Motor neuron (in vitro differentiated cells): ENCODE measurements at regions not wholly inside any gene's neighbourhood (a gene's known extent, or its start where the extent isn't known, plus 50 kb on each side); places are given as distances from the start of the nearest gene placed in this dataset.
"Not testable (repeated sequence)": the region's sequence is repeated elsewhere in the genome, so short reads cannot be mapped to it uniquely, and the experiment has no call there.

Experiments
- ATAC-seq, 8 experiments: fragments of 200-7000 bp; cut with Tn5 transposase; replicated peaks in 6 of 8; 2 replicates each; pipeline ENCODE4 v1.8.0; 2021; ENCODE audit warnings: mild to moderate bottlenecking in 8 of 8, moderate library complexity in 8 of 8
- H3K27ac ChIP-seq, 2 donors: fragments of 250-450 bp; sonication (Bioruptor Pico); 2 replicates each; pipeline ENCODE4 v1.9.0; 2021; ENCODE audit warnings: antibody characterized with exemption in 2 of 2, mild to moderate bottlenecking in 2 of 2, moderate library complexity in 1 of 2
- H3K4me1 ChIP-seq, 2 donors: fragments of 250-450 bp; sonication (Bioruptor Pico); replicated peaks in 1 of 2; 2 replicates each; pipeline ENCODE4 v1.6.1; 2021; ENCODE audit warnings: antibody characterized with exemption in 2 of 2, mild to moderate bottlenecking in 2 of 2, moderate library complexity in 1 of 2
- H3K4me3 ChIP-seq, 5 donors: fragments of 250-450 bp; sonication (Bioruptor Pico); 2 replicates each; pipeline ENCODE4 v1.9.0; 2021; ENCODE audit warnings: antibody characterized with exemption in 5 of 5, mild to moderate bottlenecking in 5 of 5, moderate library complexity in 4 of 5
- WGBS, 10 experiments: fragments of 450-650 bp; shearing (Covaris generic); methylation state at CpG; one replicate each; pipeline ENCODE4 v1.0.0; 2022; 5-methylcytosine and 5-hydroxymethylcytosine counted together
- in situ Hi-C, 9 experiments: fragments of 400-800 bp; cut with MboI; loops; one replicate each; pipeline ENCODE4 v1.15.0; 2021; ENCODE audit warnings: low sequenced_read_pairs in 9 of 9, low pct_unique_long_range_greater_than_20kb in 2 of 9; ENCODE audit not compliant: unreplicated experiment in 9 of 9

DNA sequence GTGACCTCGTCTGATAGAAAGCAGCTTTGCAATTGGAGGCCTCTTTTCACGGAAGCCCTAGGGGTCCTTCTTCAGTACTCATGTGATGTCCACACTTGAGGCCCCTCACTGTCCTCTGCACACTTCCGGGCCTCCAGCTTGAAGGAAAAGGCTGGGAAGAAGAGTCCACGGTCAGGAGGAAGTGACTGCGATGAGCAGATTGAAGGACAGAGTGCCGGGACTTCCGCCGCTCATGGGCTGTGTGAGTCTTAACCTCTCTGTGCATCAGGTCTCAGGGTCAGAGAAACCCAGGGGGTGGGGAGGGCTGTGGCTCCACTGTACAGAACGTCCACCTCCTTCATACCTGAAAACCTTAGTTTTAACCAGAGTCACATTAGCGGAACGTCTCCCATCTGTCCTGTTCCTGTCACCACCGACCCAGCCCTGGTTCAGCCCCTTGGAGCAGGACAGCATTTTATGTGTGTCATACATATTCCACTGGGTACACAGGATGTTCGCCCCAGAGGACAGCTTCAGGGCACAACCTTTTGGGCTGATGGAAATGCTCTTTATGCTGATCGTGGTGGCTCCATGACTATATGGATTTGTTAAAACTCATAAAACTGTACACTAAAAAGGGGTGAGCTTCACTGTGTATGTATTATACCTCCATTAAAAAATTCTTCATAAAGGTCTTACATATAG lies 51.0 kb upstream of the SORCS2 start:
- ATAC-seq: peak in 4 of 8 experiments; percentile 21 to 70 (median 58)
- Histone ChIP-seq H3K4me3 (no peak overlapping the region), H3K27ac (no peak overlapping the region), H3K4me1 (peaks cover 17 to 20% of the 10 kb centered on the region in 2 donors)
- 0 to 94% (median 72%) methylated on average over 2 to 8 of the region's 14 CpGs; no CpG with 5 or more reads in 1 of the 10 experiments for WGBS, 10 experiments
- in situ Hi-C loops: no loop called here

DNA sequence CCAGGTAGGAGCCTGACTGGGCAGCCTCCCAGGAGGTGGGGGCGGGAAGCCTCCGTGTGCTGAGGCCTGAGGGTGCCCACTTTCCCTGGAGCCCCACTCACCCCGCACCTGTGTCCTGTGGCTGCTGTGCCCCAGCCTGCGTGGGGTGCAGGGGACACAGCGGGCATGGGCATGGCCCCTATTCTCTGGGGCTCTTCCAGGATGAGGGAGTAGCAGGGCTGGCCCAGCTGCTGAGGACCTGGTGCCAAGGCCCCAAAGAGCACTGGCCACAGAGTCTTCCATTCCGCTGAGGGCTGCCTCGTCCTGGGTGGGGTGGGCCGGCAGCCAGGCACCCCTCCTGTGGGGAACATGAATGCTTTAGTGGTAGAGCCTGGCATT lies 51.7 kb upstream of the SORCS2 start:
- WGBS, 10 experiments: 40% methylated on average over 1 of the region's 8 CpGs; no CpG with 5 or more reads in 9 of the 10 experiments
- no peak overlapping the region for H3K27ac ChIP-seq
- in situ Hi-C loops: no loop called here
- H3K4me1 ChIP-seq: peaks cover 15 to 24% of the 10 kb centered on the region in 2 donors
- ATAC-seq: no peak
- H3K4me3 ChIP-seq: no peak overlapping the region

DNA sequence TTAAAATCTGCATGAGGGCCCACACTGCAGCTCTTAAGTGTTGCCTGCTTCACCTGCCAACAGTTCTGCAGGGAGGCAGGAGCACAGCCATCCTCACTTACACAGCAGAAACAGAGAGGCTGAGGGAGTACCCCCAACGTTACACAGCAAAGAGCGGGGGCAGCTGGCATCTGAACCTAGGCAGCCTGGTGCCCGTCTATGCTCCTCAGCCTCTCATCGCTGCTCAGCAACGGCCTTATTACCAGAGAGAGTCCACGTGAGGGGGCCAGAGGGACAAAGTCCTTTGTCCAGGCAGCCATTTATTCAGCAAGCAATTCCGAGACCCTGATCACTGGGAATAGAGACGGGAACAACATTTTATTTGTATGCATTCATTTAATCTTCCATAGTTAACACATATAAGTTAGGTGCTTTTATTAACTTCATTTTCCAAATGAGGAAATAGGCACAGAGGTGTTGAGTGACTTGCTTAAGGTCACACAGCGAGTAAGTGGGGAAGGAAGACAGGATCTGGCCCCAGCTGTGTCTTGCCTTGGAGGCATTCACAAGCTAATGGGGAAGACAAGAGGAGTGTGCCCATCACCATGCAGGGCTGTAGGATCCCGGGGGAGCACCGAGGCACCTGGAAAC lies 52.2 kb upstream of the SORCS2 start:
- in situ Hi-C loops: no loop called here

DNA sequence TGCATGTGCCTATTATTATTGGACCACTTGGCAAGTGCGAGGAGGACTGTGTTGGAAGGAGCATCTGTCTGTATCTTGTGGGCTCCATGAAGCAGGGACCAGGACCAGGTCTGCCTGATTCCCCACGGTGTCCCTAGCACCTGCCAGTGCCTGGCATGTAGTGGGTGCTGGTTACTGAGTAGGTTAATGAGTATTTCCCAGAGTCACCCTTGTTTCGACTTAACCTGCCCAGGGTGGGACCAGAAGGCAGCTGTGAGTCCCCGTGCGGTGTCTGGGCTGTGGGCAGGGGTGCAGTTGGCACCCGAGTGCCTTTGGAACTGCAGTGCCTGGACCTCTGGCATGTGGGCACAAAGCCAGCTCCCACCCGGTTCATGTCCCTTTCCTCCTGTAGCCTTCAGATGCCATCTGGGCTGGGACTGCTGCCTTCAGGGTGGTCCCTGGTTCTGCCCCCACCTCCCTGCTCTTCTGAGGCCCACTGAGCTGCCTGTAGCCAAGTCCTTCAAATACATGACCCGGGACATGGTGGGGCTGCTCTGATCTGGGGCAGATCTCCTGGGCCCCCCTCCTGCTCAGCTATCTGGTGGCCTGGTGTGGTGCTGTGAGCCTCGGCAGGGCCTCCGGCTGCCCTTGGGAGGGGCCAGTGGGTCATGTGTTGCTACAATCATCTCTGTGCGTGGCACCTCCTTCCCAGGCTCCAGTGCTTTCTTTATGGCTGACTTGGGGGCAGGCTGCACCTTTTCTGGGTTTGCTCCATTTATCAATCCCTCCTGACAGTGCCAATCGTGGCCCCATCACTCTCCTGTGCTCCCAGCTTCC lies 53.0 kb upstream of the SORCS2 start:
- H3K4me1 ChIP-seq: peaks cover 15 to 24% of the 10 kb centered on the region in 2 donors
- ATAC-seq: peak in 7 of 8 experiments; percentile 6 to 94 (median 85)
- H3K4me3 ChIP-seq: no peak overlapping the region
- in situ Hi-C loops: no loop called here
- WGBS, 10 experiments: 17 to 100% (median 44%) methylated on average over 1 to 4 of the region's 12 CpGs; no CpG with 5 or more reads in 1 of the 10 experiments
- no peak overlapping the region for H3K27ac ChIP-seq

More for the DNA sequence above, 52.2 kb upstream of the SORCS2 start:
- Histone ChIP-seq H3K27ac (no peak overlapping the region), H3K4me1 (peaks cover 15 to 24% of the 10 kb centered on the region in 2 donors), H3K4me3 (no peak overlapping the region)
- WGBS, 10 experiments: 60 to 100% (median 86%) methylated on average over 1 to 4 of the region's 11 CpGs; no CpG with 5 or more reads in 4 of the 10 experiments
- peak in 3 of 8 experiments; percentile 11 to 36 (median 25) for ATAC-seq

DNA sequence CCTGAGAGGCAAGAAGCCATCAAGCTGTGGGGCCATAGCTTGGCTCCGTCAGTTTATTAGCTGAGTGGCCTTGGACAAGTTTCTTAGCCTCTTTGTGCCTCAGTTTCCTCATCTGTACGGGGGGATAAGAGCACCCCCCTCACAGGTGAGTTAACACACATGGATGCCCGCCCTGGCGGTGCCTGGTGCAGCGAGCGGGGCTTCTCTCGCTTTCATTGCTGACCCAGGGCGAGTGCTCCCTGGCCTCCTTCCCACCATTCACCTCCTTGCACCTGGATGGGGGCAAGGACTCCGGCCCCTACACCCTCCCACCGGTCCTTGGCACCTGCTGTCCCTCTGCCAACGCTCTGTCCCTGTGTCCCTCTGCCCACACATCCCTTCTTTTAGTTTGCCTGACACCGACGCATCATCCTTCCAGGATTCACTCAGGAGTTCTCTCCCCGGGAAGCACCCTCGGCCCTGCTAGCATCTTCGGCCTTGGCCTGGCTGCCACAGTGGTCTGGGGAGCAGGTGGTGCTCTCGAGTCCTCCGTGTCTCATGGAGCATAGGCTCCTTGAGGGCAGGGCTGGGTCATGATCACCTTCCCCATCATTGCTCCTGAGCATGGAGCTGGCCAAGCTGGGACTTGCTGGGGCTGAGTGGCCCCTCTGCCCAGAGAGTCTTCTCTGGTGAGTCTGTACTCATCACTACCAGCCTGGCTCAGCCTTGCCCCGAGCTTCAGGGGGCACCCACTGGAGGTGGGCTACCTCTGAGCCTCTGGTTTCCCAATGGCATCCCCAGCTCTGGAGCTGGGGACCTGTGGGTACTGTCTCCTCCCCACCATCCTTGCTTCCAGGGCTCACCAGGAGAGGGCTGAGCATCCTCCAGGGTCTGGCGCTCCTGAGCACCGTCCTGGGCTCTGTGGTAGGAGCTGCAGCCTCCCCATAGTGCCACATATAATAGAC lies 53.8 kb upstream of the SORCS2 start:
- Histone ChIP-seq H3K27ac (no peak overlapping the region), H3K4me1 (peaks cover 15 to 24% of the 10 kb centered on the region in 2 donors), H3K4me3 (no peak overlapping the region)
- ATAC-seq: no peak
- in situ Hi-C loops: no loop called here
- WGBS, 10 experiments: 61 to 100% (median 83%) methylated on average over 1 to 19 of the region's 21 CpGs; no CpG with 5 or more reads in 3 of the 10 experiments

DNA sequence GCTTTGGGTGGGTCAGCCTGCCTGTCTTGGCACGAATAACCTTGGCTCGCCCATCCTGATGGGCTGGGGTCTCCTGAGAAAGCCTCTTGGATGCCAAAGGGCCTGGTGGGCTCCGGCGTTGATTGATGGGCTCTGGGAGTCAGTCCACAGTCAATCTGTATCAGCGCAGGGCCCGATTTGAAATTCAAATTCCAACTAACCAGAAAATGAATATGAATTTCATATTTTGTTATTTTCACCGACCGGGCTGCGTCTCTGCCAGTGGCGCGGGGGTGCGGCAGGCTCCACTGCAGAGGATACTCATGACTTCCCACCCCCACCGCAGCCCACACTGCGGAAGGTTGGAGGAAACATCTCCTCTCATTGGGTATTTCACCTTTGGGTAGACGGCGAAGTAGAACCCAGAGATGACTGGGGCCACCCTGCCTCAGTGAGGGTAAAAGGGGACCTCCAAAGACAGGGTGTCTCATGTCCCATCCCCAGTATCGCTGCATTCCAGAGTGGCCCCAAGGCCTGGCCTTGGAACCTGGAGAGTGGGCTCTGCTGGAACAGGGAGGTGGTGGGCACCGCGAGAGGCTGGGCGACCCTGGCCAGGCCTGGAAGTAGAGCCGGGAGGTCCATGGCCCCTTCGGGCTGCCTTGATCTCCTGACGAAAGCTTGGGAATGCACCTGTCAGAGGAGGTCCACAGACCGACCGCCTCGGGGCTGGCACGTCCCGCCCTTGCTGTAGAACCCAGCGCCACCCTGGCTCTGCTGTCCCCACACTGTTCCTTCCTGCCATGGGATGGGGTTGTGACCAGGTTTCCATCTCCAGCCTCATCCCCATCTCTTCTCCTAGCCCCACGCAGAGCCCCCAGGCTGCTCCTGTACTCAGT lies 54.8 kb upstream of the SORCS2 start:
- in situ Hi-C loops: no loop called here
- Histone ChIP-seq H3K27ac (no peak overlapping the region), H3K4me1 (peaks cover 15 to 24% of the 10 kb centered on the region in 2 donors), H3K4me3 (no peak overlapping the region)
- ATAC-seq: peak in 1 of 8 experiments; percentile 6
- 79 to 100% (median 92%) methylated on average over 1 to 9 of the region's 30 CpGs; no CpG with 5 or more reads in 3 of the 10 experiments for WGBS, 10 experiments

DNA sequence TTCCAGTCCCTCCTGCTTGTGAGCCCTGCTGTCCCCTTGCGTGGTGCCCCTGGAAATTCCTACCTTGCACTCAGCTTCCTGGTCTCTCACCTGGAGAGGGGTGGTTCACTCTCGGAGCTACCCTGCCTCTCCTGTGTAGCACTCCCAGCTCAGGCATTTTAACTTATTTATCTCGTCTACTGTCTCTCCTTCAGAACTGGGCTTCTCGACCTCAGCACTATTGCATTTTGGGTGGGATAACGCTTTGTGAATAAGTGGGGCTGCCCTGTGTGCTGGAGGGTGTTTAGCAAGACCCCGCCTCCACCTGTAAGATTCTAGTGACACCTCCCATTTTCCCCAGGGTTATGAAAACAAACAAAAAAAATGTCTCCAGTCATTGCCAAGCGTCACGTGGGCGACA lies 56.0 kb upstream of the SORCS2 start:
- ATAC-seq: peak in 1 of 8 experiments; percentile 3
- H3K27ac ChIP-seq: no peak overlapping the region

DNA sequence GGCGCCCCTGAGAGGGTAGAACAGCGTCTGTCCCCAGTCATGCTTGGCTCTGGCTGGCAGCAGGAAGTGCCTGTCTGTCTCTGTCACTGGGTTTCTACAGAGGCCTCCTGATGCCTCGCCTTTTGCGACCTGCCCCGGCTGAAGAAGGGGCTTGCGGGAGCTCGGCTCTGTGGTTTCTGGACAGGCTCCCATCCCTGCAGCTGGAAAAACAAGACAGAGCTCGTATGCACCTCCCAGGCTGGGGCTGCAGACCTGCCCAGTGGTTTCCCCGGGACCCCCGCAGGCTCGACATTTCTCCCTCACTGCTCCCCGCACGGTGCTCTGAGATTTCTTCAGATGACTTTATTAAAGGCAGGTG lies 57.0 kb upstream of the SORCS2 start:
- in situ Hi-C loops: no loop called here
- H3K4me1 ChIP-seq: peaks cover 12 to 17% of the 10 kb centered on the region in 2 donors
- ATAC-seq: peak in 2 of 8 experiments; percentile 10 to 41
- no peak overlapping the region for H3K27ac ChIP-seq
- 7 to 67% (median 63%) methylated on average over 2 to 7 of the region's 13 CpGs; no CpG with 5 or more reads in 6 of the 10 experiments for WGBS, 10 experiments
- H3K4me3 ChIP-seq: no peak overlapping the region

More for the DNA sequence above, 56.0 kb upstream of the SORCS2 start:
- WGBS, 10 experiments: 30 to 89% (median 76%) methylated on average over 2 to 5 of the region's 9 CpGs; no CpG with 5 or more reads in 6 of the 10 experiments
- in situ Hi-C loops: no loop called here
- Histone ChIP-seq H3K4me1 (peaks cover 12 to 24% of the 10 kb centered on the region in 2 donors), H3K4me3 (no peak overlapping the region)

DNA sequence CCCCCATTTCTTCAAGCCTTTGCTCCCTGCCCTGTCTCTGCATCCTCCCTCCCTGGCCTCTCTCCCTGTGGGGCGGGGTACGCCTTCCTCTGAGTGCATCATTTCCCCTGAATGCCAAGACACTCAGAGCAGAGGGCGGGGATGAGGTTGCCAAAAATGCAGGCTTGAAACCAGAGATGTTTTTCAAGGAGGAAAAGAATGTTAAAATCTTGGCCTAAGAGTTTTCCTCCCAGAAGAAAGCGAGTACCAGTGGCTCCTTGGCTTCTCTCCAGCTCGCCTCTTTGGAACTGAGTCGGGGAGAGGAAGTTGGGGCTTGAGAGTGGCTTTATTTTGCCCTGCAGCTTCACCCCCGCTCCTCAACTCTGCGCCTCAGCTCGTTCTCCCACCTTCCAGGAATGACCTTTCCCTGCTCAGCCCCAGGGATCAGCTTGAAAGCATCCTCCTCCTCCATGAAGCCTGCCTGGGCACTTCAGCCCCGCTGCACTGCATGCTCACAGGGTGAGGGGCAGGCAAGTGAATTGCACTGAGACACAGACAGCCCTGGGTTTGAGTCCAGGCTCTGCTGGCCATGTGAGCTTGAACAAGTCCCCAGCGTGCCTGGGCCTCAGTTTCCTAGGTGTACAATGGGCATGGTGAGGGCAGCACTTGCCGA lies 57.5 kb upstream of the SORCS2 start:
- 17 to 80% (median 74%) methylated on average over 1 to 8 of the region's 12 CpGs; no CpG with 5 or more reads in 2 of the 10 experiments for WGBS, 10 experiments
- H3K4me3 ChIP-seq: no peak overlapping the region
- H3K4me1 ChIP-seq: peaks cover 8 to 12% of the 10 kb centered on the region in 2 donors
- H3K27ac ChIP-seq: no peak overlapping the region
- in situ Hi-C loops: no loop called here
- peak in 3 of 8 experiments; percentile 66 to 88 (median 76) for ATAC-seq

DNA sequence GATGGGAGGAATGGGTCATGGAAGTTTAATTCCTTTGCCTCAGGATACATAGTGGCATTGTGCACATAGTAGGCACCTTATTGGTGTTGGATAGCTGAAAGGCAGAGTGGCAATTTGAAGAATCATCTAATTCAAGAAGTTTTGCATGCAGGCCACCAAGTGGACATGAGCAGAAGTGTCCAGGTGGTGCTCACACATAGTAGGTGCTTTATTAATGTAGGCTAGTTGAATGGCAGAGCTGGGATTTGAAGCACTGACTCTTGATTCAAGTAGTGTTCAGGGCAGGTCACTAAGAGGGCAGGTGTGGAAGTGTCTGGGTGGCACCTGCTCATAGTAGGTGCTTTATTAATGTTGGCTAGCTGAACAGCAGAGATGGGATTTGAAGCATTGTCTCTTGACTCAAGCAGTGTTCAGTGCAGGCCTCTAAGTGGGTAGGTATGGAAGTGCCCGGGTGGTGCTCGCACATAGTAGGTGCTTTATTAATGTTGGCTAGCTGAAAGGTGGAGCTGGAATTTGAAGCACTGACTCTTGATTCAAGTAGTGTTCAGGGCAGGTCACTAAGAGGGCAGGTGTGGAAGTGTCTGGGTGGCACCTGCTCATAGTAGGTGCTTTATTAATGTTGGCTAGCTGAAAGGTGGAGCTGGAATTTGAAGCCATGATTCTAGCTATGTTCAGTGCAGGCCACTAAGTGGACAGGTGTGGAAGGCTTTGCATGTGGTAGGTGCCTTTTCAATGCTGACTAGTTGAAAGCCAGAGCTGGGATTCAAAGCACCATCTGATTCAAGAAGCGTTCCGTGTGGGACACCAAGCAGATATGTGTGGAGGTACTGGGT lies 58.3 kb upstream of the SORCS2 start:
- peak in 1 of 8 experiments; percentile 3 for ATAC-seq
- H3K4me1 ChIP-seq, in situ Hi-C loops, H3K27ac ChIP-seq, H3K4me3 ChIP-seq: not testable (repeated sequence)
- WGBS, 10 experiments: 33 to 100% (median 92%) methylated on average over 1 to 2 of the region's 4 CpGs; no CpG with 5 or more reads in 4 of the 10 experiments
